NOMO-1 treated with DMSO at 0.1 percent for 48 hours (cell line): ENCODE measurements at regions not wholly inside any gene's neighbourhood (a gene's known extent, or its start where the extent isn't known, plus 50 kb on each side); places are given as distances from the start of the nearest gene placed in this dataset.
A peak's percentile ranks its signal among the peaks of the same experiment; 100 is the strongest.
"Not testable (repeated sequence)": the region's sequence is repeated elsewhere in the genome, so short reads cannot be mapped to it uniquely, and the experiment has no call there.

Experiments used
- DNase-seq: peaks from one replicate; lab custom pipeline; 2025; ENCODE audit not compliant: unreplicated experiment; lab: John Stamatoyannopoulos, UW

DNA sequence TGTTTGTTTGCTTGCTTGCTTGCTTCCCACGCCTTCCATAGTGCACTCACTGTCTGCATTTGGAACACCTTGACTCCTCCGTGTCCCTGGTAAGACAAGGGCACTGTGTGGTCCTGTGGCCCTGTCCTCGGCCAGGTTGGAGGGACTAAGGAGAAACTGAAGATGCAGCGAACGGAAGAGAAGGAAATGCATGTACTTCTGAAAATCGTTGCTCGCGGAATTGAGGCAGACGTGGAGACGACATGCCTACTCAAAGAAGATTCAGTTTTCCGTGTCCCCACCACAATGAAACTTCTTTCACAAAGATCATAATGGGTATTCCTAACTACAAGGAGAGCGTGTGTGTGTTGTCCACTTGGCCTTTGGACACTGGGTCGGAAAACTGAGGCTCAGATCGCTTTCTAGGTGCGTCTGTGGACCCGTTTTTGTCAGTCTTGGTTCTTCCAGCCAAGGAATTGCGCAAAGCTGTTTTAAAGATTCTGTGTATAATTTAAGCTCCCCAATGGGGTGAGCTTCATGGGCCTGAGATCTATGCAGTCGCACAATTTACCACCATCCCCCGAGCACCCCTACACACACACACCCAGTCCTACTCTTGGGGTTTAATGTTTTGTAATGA, 120.4 kb upstream of the ZNF184 start:
- DNase-seq, result no peak

DNA sequence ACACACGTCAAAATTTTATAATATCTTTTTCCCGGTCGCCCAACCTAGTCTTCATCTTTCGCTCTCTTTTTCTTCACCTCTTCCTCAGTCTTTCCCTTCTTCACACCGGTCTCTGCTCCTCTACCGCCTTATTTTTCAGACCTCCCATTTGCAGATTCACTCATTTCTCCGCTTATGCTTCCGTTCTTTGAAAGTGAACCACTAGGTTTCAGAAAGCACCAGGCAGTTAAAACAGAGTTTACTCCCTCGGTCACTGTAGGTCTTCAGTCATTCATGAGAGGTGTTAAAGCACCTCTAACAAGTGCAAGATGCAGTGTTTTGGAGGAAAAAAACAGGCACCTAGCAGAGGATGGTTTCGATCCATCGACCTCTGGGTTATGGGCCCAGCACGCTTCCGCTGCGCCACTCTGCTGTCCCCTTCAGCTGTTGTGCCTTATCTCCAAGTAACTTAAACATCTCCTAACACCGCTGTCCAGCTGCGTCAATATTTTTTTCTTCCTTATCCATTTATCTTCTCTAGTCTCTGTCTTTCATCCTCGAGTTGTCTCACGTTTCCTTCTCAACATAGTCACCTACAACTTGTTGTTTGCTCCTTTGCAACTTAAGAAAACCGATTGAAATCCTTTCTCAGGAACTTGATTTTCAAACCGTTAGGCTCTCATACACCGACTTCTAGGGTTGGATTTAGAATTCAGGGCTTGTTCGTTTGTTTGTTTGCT, 119.7 kb upstream of the ZNF184 start:
- peak; percentile 33 for DNase-seq

DNA sequence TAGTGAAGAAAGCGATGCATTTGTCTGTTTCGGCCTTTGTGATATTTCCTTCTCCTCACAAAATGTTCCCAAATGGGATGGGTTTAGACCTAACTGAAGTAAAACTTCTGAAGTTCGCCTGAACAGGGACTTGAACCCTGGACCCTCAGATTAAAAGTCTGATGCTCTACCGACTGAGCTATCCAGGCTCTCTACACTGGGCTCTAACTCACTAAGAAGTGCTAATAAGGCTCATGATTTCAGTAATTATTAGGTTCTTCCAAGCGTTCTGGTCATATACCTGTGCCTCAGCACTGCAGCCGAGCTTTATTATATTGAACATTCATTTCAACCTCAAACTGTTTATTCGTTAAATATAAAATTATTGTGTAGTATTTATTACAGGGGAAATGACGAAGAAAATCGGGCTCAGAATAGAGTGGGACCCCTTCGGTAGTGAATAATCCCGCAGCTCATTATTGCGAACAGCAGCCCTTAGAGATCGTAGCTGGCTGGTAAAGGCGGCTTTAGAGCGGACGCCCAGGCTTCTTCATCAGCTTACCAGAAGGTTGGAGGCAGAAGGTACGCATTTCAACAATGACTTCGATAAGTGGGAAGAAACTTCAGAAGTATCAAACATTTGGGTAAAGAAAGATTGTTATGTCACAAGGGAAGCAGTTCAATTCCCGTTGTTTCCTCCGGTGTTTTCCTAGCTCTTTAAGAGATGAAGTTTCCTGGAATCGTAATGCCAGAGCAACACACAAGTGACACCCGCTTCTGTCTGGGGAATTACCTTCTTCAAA, 119.0 kb upstream of the ZNF184 start:
- no peak for DNase-seq

DNA sequence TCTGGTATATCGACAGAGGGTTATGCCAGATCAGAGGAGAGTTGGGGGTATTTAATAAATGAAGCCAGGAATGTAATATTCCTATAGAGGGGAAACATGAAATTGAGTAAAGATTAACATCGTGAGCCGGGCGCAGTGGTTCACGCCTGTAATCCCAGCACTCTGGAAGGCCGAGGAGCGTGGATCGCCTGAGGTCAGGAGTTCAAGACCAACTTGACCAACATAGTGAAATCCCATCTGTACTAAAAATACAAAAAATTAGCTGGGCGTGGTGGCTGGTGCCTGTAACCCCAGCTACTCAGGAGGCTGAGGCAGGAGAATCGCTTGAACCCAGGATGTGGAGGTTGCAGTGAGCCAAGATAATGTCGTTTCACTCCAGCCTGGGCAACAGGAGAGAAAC, 112.4 kb upstream of the ZNF184 start:
- DNase-seq, result not testable (repeated sequence)

DNA sequence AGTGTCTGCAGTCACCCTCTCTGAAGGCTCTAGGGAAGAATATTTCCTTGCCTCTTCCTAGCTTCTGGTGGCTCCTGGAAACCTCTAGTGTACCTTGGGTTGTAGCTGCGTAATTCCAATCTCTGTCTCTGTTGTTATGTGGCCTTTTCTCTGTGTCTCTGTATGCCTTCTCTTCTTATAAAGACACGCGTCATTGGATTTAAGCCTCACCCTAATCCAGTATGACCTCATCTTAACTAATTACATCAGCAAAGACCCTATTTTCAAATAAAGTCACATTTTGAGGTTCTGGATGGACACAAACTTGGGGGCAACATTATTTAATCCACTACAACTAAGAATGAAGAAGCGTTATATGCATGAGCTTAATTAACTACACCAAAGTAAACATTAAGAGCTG, 111.4 kb upstream of the ZNF184 start:
- DNase-seq, result no peak

DNA sequence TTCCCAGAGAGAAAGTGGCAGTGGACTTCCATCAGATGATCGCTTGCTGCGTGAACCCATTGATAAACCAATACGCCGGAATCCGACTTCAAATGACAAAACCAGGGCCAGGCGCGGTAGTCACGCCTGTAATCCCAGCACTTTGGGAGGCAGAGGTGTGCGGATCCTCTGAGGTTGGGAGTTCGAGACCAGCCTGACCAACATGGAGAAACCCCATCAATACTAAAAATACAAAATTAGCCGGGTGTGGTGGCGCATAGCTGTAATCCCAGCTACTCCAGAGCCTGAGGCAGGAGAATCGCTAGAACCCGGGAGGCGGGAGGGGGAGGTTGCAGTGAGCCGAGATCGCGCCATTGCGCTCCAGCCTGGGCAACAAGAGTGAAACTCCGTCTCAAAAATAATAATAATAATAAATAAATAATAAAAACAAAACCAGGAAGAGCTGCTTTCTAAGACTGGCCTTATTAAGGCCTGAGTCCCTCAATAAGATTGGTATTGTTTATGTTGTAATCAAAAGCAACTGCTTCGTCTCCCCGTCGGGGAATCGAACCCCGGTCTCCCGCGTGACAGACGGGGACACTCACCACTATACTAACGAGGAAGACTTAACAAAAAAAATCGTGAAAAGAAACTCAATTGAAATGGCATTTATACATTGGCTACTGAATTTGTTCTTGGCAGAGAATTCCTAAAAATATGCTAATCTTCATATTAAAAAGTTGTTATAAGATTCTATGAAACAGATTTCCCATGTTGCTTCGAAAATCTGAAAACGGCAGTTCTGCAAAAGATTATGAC, 110.2 kb upstream of the ZNF184 start:
- no peak for DNase-seq

DNA sequence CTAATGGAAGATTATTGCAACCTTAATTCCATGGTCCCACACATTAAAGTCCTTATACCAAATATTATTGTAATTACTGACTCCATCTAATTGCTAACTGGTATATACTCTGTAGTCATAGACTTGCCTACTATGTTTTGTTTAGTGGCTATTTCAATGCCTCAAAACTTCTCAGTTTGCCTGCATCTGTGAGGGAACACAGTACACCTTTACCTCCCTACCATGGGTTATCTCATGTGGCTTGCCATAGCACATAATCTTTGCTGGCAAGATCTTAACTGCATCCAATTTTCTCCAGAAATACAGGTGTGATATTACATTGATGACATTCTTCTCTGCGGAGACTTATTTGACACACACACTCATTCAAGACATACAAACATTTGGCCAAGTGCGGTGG, 107.1 kb upstream of the ZNF184 start:
- no peak for DNase-seq

DNA sequence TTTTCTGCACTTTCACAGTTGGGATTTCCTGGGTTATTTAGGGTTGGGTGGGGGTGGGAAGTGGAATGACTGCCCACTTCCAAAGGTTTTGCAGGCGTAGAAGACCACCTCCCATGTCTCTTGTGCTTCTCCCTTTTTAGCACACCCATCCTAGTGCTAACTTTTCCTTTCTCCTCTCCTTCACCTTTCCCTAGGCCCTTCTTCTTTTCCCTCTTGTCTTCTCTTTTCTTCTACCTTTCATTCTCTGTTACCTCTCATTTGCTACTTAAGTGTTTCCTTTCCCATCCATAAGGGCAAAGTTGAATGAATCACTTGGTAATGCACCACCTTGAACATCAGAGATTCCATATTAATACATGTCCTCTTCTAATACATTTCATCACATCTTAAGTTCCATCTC, 105.0 kb upstream of the ZNF184 start:
- DNase-seq, result no peak

DNA sequence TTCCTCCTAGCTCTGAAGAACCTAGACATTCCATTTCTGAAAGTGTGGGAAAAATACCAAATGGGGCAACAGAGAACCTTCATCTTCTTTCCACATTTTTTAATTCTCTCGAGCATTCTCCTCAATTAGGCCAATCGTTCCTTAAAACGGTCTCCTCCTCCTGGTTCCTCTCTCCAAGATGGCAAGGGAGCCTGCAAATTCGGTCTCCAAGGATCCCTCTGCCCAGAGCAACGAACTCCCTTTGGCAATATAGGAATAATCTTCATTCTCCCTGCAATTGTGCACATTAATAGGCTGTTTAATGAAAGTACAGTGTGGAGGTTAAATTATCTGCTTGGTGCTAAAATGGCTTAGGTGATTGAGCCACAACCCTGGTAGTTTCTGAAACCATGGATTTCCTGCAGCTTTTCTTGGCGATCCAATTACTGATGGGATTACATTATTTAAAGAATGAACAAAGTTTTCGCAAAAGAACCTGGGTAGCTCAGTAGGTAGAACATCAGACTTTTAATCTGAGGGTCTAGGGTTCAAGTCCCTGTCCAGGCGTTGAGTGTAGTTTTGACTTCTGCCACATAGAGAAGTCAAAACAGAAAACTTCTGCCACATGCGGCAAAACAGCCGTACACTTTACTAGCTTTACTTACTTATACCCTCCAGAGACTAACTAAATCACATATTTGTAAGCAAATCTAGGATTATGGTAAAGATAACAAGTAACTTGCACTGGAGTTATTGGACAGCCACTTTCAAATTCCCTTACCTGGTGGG, 102.9 kb upstream of the ZNF184 start:
- no peak for DNase-seq

DNA sequence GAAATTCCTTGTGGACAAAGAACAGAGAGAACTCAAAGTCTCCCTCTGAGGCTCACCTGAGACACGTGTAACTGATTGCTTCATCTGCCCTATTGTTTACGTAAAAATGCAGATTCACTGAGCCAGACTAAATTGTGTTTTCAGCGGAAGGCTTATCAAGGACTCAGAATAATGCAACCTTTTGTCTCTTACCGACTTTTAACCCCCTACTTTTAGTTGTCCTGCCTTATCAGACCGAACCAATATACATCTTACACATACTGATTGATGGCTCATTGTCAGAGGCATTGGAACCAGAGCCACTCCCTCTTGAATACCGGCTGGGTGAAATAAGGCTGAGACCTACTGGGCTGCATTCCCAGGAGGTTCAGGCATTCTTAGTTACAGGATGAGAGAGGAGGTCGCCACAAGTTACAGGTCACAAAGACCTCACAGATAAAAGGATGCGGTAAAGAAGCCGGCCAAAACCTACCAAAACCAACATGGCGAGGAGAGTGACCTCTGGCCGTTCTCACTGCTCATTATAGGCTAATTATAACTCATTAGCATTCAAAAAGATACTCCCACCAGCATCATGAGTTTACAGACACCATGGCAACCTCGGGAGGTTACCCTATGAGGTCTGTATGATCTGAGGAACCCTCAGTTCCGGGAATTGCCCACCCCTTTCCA, 95.5 kb upstream of the ZNF184 start:
- no peak for DNase-seq

DNA sequence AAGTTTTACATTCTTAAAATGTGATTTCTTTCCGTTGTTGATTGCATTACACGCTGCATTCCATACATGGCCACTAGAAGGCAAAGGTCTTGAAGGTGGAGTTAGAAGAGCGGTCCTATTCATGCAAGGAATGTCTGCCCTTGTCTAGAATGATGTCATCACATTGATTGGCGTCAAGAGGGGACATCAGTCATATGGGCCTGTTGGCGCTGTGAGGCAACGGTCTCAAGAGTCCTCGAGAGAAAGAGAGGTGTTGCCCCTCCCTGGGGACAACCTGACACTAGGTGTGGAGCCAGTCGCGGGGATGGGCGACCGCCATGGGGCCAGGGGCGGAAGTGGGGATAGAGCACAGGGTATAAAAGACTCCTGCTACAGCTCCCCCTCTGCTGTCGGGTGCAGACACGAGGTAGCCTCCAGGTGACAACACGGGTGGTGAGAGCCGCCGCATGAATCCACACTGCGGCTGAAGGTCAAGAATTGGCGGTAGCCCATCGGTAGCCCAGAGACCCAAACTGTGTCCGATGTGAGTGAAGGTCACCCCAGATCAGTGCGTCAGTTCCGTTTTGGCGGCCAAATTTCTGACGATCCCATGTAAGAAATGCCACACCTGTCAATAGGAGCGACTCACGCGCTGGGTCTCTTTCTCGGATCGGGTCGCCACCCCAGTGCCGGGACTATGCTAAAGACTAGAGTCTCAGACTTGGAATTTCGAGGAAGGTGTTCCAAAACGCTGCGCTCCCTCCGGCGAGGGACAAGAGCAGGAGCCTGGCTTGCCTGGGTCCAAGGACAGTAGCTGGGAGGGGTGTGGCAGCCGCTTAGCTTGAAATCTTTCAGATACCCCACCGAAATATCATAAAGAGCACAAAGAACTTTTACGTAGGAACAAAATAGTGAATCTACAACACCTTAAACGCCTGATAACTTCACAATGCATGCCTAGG, 93.2 kb upstream of the ZNF184 start:
- no peak for DNase-seq

DNA sequence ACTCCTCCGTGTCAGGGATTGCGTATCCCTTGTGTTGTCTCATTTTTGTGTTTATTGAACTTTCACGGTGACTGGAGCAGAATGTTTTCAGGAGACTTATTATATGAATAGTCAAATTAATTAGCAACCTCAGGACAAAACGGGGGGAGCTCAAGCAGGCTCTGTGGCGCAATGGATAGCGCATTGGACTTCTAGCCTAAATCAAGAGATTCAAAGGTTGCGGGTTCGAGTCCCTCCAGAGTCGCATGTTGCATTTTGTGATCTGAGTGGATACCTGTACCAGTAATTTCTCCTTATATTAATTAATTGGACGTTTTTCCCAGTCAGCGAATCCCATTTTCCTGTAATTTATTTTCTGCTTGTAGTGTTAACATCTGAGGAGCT, 89.1 kb upstream of the ZNF184 start:
- DNase-seq, result no peak

DNA sequence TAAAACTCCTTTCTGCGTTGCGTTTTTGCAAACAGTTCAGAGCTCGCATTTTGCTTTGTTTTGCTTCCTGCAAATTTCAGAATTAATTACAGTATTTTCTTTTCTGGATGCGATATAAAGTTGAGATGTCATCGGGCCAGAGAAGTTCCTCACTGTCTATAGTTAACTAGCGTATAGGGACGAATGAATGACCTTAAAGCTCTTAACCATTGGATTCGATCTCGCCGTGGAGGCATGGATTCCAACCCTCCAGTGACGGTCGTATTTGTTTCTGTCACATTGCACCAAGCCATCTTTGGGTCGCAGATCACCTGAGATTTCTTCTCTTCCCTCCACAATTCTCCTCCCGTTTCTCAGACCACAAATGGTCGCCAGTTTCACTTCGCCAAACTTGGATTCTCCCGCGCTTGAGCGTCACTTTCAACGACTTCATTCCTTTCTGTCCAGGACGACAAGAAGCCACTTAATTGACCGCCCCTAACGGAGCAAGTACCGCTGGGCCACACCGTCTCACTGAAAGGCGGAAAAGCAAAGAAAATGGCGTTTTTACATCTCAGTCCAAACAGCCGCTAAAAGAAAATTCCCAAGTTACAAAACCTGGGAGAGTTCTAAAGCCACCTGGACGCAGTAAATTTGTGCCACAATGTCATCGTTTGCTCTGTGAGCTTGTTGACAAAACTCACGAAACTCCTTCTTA, 85.3 kb upstream of the ZNF184 start:
- no peak for DNase-seq

DNA sequence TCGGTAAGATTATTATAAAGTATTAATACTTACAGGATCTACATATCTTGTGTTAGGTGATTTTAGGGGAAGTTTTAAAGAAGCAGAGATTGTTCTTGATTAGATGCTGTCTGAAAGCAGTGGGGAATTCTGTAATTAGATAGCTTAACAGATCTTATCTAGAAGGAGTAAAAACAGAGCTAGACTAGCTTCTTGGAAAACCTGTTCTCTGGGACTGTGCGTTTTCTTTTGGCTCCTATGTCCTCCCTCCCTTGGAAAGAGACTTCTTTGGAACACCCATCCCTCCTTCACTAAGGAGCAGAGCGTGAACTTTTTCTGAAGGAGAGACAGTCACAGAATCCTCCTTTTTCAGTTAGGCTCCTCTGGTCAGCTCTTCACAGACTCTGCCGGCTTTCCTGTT, 83.5 kb upstream of the ZNF184 start:
- no peak for DNase-seq

DNA sequence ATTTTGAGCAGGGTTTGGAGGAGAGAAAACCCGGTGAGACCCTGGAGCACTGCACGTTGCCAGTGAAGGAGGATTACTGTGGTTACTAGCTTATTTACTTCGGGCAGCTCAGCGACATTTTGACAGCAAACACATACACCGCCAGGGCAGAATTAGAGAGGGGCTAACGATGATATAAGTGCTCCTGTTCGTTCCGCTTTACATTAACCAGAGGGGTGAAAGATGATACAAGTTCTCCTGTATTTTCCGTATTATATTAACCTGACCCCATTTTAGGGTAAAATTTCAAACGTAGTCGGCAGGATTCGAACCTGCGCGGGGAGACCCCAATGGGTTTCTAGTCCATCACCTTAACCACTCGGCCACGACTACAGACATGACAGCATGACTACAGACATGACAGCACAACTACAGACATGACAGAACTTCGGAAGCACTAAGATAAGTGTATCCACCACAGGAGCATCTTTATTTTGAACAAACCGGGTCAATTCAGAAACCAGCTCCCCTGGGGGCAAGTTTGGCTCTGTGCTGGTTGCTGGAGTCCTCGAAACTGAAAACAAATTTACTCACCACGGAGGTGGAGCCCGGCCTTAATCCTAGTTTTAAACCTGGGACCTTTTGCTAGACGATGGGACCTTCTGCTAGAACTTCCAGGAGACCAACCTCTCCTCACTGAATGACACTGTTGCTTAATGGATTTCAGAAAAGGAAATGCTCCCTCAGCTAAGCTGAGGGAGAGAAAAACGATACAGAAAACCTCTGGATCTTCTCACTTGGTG, 80.4 kb upstream of the ZNF184 start:
- DNase-seq, result no peak

DNA sequence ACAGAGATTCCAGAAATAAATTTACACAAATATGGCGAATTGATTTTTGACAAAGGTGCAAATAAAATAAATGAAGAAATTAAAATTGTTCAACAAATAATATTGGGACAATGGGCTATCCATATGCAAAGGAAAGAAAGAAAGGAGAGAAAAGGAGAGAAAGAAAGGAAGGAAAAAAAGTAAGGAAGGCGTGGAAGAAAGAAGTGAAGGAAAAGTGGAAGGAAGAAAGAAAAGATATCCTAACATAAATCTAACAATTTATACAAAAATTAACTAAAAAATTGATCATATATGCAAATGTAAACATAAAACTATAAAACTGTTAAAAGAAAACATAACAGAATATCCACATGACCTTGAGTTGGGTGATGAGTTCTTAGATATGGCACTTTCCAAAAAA, 78.7 kb upstream of the ZNF184 start:
- no peak for DNase-seq

DNA sequence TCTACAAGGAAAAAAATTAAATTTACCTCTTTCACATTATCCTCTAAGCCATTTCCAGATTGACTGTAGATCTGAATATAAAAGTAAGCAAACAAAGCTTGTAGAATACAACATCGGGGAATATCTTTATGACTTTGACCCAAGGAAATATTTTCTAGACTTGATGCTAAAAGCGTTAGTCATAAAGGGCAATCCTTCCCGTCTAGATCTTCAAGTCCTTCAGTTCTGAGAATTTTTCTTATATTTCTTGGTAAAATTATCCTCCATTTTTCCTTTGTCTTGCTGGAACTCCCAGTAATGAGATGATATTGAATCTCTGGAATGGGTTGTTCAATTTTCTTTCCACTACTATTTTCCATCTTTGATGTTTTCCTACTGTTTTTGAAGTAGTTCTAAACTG, 77.8 kb upstream of the ZNF184 start:
- no peak for DNase-seq

DNA sequence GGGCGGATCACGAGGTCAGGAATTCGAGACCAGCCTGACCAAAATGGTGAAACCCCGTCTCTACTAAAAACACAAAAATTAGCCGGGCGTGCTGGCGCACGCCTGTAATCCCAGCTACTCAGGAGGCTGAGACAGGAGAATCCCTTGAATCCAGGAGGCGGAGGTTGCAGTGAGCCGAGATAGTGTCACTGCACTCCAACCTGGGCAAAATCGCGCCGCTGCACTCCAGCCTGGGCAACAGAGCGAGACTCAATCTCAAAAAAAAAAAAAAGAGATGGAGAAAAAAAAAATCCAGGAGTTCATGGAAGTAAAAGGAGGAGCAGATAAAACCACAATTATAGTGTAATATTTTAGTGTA, 76.3 kb upstream of the ZNF184 start:
- not testable (repeated sequence) for DNase-seq
